GM23338 (cell line): ENCODE measurements at regions not wholly inside any gene's neighbourhood (a gene's known extent, or its start where the extent isn't known, plus 50 kb on each side); places are given as distances from the start of the nearest gene placed in this dataset.

Source experiments
- ATAC-seq: fragments of 200-7000 bp; cut with Tn5 transposase; 3 replicates; pipeline ENCODE4 v1.9.1; 2020
- DNase-seq: peaks from one replicate; pipeline ENCODE4 v3.0.0-alpha.2; 2015; ENCODE audit warnings: low spot score
- H2AFZ ChIP-seq: fragments of 200-600 bp; sonication (generic); 2 replicates; pipeline ENCODE4 v1.8.0; 2016; ENCODE audit warnings: antibody characterized with exemption, mild to moderate bottlenecking, moderate library complexity
- H3F3A ChIP-seq: fragments of 200-600 bp; sonication (generic); replicated peaks from 2 replicates; pipeline ENCODE4 v1.8.0; 2017; ENCODE audit warnings: antibody characterized with exemption, mixed run types, low read depth
- H3K27ac ChIP-seq: fragments of 200-600 bp; sonication (generic); 2 replicates; pipeline ENCODE4 v1.6.1; 2016; ENCODE audit warnings: low read depth
- H3K27me3 ChIP-seq: fragments of 200-600 bp; sonication (generic); 2 replicates; pipeline ENCODE4 v1.8.0; 2016; ENCODE audit warnings: mild to moderate bottlenecking, mixed run types, moderate library complexity; ENCODE audit not compliant: insufficient read depth
- H3K36me3 ChIP-seq: fragments of 200-600 bp; sonication (generic); 2 replicates; pipeline ENCODE4 v1.8.0; 2016; ENCODE audit warnings: mild to moderate bottlenecking; ENCODE audit not compliant: insufficient read depth
- H3K4me1 ChIP-seq: fragments of 200-600 bp; sonication (generic); 2 replicates; pipeline ENCODE4 v1.8.0; 2016; ENCODE audit warnings: mild to moderate bottlenecking, moderate library complexity; ENCODE audit not compliant: insufficient read depth
- H3K4me2 ChIP-seq: fragments of 200-600 bp; sonication (generic); 2 replicates; pipeline ENCODE4 v1.7.1; 2017; ENCODE audit warnings: mixed run types
- H3K4me3 ChIP-seq: fragments of 200-600 bp; sonication (generic); 2 replicates; pipeline ENCODE4 v1.6.1; 2016; ENCODE audit warnings: mixed run types
- H3K79me2 ChIP-seq: fragments of 200-600 bp; sonication (generic); replicated peaks from 2 replicates; pipeline ENCODE4 v1.8.0; 2017; ENCODE audit warnings: mild to moderate bottlenecking; ENCODE audit not compliant: insufficient read depth
- H3K9me2 ChIP-seq: fragments of 200-600 bp; sonication (generic); 2 replicates; pipeline ENCODE4 v1.8.0; 2017; ENCODE audit not compliant: insufficient read depth
- H4K20me1 ChIP-seq: fragments of 200-600 bp; sonication (generic); replicated peaks from 2 replicates; pipeline ENCODE4 v1.8.0; 2017; ENCODE audit warnings: mild to moderate bottlenecking; ENCODE audit not compliant: insufficient read depth
- H3K27ac Mint-ChIP-seq: 2 replicates; pipeline ENCODE4 v1.8.0; 2020; ENCODE audit warnings: inconsistent platforms, mild to moderate bottlenecking, moderate library complexity, mixed read lengths
- H3K27me3 Mint-ChIP-seq: 3 replicates; pipeline ENCODE4 v1.8.0; 2022; ENCODE audit warnings: low read depth, mild to moderate bottlenecking, moderate library complexity, mixed read lengths, inconsistent platforms; ENCODE audit not compliant: insufficient read depth, poor library complexity
- H3K36me3 Mint-ChIP-seq: 3 replicates; pipeline ENCODE4 v1.8.0; 2021; ENCODE audit warnings: low read depth, mild to moderate bottlenecking, inconsistent platforms, moderate library complexity, mixed read lengths
- H3K4me1 Mint-ChIP-seq: 3 replicates; pipeline ENCODE4 v1.8.0; 2020; ENCODE audit warnings: mild to moderate bottlenecking, inconsistent platforms, mixed read lengths
- H3K4me3 Mint-ChIP-seq: 3 replicates; pipeline ENCODE4 v1.8.0; 2021; ENCODE audit warnings: moderate library complexity, mild to moderate bottlenecking, inconsistent platforms, mixed read lengths
- H3K9me3 Mint-ChIP-seq: 3 replicates; pipeline ENCODE4 v1.8.0; 2020; ENCODE audit warnings: moderate library complexity, mild to moderate bottlenecking, inconsistent platforms, mixed read lengths
- CREB1 ChIP-seq: fragments of 250-450 bp; sonication (Bioruptor Pico); IDR thresholded peaks from 2 replicates; pipeline ENCODE4 v1.5.0; 2020; ENCODE audit warnings: low read depth, mild to moderate bottlenecking, moderate library complexity
- POLR2AphosphoS5 ChIP-seq: IDR thresholded peaks from 2 replicates; pipeline ENCODE4 v1.6.1; 2016; ENCODE audit warnings: antibody characterized with exemption, low read depth
- STAT1 ChIP-seq: IDR thresholded peaks from one replicate; pipeline ENCODE4 v1.6.1; 2016; ENCODE audit warnings: antibody characterized with exemption; ENCODE audit not compliant: unreplicated experiment
- ZNF331 ChIP-seq: fragments of 250-450 bp; sonication (Bioruptor Pico); IDR thresholded peaks from 2 replicates; pipeline ENCODE4 v1.5.0; 2020; ENCODE audit warnings: low read depth, mild to moderate bottlenecking, moderate library complexity
- TF ChIP-seq, protein P1 (sequence below): fragments of 250-450 bp; sonication (Bioruptor Pico); IDR thresholded peaks from 2 replicates; pipeline ENCODE4 v1.5.0; 2020; ENCODE audit warnings: mild to moderate bottlenecking, moderate library complexity
- TF ChIP-seq, protein P2 (sequence below): IDR thresholded peaks from one replicate; pipeline ENCODE4 v1.6.1; 2018; ENCODE audit warnings: antibody characterized with exemption; ENCODE audit not compliant: unreplicated experiment
- TF ChIP-seq, protein P3 (sequence below): IDR thresholded peaks from 2 replicates; pipeline ENCODE4 v1.6.1; 2016; ENCODE audit warnings: antibody characterized with exemption

DNA sequence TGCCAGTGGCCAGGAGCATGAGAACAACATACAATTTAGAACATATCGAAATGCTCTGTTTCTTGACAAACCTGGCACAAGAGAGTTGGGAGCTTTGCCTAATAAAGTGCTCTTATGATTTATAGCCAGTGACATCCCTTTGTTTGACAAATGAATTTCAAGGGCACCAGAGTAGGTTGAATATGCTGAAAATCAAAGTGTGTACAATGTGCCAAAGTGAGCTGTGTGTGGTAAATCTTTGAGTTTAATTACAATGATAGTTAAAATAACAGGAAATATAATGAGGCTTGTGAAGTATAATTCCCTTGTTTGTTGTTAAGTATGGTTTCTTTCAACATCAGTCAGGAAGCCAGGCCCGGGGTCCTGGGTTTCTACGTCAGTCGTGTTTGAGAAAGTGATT is 211.9 kb downstream of the EBLN2 start (continued):
- TF ChIP-seq, protein P1, sequence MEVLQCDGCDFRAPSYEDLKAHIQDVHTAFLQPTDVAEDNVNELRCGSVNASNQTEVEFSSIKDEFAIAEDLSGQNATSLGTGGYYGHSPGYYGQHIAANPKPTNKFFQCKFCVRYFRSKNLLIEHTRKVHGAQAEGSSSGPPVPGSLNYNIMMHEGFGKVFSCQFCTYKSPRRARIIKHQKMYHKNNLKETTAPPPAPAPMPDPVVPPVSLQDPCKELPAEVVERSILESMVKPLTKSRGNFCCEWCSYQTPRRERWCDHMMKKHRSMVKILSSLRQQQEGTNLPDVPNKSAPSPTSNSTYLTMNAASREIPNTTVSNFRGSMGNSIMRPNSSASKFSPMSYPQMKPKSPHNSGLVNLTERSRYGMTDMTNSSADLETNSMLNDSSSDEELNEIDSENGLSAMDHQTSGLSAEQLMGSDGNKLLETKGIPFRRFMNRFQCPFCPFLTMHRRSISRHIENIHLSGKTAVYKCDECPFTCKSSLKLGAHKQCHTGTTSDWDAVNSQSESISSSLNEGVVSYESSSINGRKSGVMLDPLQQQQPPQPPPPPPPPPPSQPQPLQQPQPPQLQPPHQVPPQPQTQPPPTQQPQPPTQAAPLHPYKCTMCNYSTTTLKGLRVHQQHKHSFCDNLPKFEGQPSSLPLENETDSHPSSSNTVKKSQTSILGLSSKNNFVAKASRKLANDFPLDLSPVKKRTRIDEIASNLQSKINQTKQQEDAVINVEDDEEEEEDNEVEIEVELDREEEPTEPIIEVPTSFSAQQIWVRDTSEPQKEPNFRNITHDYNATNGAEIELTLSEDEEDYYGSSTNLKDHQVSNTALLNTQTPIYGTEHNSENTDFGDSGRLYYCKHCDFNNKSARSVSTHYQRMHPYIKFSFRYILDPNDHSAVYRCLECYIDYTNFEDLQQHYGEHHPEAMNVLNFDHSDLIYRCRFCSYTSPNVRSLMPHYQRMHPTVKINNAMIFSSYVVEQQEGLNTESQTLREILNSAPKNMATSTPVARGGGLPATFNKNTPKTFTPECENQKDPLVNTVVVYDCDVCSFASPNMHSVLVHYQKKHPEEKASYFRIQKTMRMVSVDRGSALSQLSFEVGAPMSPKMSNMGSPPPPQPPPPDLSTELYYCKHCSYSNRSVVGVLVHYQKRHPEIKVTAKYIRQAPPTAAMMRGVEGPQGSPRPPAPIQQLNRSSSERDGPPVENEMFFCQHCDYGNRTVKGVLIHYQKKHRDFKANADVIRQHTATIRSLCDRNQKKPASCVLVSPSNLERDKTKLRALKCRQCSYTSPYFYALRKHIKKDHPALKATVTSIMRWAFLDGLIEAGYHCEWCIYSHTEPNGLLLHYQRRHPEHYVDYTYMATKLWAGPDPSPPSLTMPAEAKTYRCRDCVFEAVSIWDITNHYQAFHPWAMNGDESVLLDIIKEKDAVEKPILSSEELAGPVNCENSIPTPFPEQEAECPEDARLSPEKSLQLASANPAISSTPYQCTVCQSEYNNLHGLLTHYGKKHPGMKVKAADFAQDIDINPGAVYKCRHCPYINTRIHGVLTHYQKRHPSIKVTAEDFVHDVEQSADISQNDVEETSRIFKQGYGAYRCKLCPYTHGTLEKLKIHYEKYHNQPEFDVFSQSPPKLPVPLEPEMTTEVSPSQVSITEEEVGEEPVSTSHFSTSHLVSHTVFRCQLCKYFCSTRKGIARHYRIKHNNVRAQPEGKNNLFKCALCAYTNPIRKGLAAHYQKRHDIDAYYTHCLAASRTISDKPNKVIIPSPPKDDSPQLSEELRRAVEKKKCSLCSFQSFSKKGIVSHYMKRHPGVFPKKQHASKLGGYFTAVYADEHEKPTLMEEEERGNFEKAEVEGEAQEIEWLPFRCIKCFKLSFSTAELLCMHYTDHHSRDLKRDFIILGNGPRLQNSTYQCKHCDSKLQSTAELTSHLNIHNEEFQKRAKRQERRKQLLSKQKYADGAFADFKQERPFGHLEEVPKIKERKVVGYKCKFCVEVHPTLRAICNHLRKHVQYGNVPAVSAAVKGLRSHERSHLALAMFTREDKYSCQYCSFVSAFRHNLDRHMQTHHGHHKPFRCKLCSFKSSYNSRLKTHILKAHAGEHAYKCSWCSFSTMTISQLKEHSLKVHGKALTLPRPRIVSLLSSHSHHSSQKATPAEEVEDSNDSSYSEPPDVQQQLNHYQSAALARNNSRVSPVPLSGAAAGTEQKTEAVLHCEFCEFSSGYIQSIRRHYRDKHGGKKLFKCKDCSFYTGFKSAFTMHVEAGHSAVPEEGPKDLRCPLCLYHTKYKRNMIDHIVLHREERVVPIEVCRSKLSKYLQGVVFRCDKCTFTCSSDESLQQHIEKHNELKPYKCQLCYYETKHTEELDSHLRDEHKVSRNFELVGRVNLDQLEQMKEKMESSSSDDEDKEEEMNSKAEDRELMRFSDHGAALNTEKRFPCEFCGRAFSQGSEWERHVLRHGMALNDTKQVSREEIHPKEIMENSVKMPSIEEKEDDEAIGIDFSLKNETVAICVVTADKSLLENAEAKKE (CRISPR knock-in tag): no peak
- no peak for TF ChIP-seq POLR2AphosphoS5
- TF ChIP-seq, protein P2, sequence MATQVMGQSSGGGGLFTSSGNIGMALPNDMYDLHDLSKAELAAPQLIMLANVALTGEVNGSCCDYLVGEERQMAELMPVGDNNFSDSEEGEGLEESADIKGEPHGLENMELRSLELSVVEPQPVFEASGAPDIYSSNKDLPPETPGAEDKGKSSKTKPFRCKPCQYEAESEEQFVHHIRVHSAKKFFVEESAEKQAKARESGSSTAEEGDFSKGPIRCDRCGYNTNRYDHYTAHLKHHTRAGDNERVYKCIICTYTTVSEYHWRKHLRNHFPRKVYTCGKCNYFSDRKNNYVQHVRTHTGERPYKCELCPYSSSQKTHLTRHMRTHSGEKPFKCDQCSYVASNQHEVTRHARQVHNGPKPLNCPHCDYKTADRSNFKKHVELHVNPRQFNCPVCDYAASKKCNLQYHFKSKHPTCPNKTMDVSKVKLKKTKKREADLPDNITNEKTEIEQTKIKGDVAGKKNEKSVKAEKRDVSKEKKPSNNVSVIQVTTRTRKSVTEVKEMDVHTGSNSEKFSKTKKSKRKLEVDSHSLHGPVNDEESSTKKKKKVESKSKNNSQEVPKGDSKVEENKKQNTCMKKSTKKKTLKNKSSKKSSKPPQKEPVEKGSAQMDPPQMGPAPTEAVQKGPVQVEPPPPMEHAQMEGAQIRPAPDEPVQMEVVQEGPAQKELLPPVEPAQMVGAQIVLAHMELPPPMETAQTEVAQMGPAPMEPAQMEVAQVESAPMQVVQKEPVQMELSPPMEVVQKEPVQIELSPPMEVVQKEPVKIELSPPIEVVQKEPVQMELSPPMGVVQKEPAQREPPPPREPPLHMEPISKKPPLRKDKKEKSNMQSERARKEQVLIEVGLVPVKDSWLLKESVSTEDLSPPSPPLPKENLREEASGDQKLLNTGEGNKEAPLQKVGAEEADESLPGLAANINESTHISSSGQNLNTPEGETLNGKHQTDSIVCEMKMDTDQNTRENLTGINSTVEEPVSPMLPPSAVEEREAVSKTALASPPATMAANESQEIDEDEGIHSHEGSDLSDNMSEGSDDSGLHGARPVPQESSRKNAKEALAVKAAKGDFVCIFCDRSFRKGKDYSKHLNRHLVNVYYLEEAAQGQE: no peak

DNA sequence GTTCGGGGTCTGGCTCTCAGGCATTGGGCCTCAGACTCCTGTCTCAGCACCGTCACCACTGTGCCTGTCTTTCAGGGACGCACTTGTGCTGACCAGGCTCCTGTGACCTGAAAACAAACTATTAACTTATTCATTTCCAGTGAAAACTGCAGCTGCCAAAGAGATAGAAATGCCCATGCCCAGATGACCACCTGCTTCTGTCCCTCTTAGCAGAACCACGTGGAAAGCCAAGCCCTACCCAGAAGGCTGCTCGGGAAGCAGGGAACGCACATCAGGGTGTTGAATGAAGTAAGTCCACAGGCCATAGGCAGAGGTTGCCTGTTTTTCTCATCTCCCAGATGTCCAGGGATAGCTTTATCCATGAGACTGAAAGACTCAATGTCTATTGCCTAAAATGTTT is 219.3 kb downstream of the EBLN2 start:
- H3K27ac ChIP-seq: no peak overlapping the region
- no peak overlapping the region for H3K4me3 Mint-ChIP-seq
- H3K27me3 Mint-ChIP-seq: no peaks in the 10 kb centered on the region
- H4K20me1 ChIP-seq: no peaks in the 10 kb centered on the region
- H3K9me3 Mint-ChIP-seq: no peaks in the 10 kb centered on the region
- no peaks in the 10 kb centered on the region for H3K27me3 ChIP-seq
- no peaks in the 10 kb centered on the region for H3F3A ChIP-seq
- H3K79me2 ChIP-seq: no peaks in the 10 kb centered on the region
- no peak overlapping the region for H3K27ac Mint-ChIP-seq
- H3K4me1 ChIP-seq: no peaks in the 10 kb centered on the region
- no peak overlapping the region for H3K4me3 ChIP-seq
- ATAC-seq: no peak
- no peak for DNase-seq
- H3K9me2 ChIP-seq: no peaks in the 10 kb centered on the region
- H3K4me1 Mint-ChIP-seq: no peaks in the 10 kb centered on the region
- H3K36me3 Mint-ChIP-seq: no peaks in the 10 kb centered on the region
- H2AFZ ChIP-seq: 0 out of 2 replicates have a peak overlapping the region, but pooled peaks have one; percentile 52
- H3K36me3 ChIP-seq: no peaks in the 10 kb centered on the region
- no peak overlapping the region for H3K4me2 ChIP-seq
- no peak for TF ChIP-seq ZNF331 (CRISPR knock-in tag)
- TF ChIP-seq, protein P3, sequence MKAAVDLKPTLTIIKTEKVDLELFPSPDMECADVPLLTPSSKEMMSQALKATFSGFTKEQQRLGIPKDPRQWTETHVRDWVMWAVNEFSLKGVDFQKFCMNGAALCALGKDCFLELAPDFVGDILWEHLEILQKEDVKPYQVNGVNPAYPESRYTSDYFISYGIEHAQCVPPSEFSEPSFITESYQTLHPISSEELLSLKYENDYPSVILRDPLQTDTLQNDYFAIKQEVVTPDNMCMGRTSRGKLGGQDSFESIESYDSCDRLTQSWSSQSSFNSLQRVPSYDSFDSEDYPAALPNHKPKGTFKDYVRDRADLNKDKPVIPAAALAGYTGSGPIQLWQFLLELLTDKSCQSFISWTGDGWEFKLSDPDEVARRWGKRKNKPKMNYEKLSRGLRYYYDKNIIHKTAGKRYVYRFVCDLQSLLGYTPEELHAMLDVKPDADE: no peak
- no peak for TF ChIP-seq CREB1
- no peak for TF ChIP-seq STAT1
